K562 (cell line): ENCODE measurements at regions not wholly inside any gene's neighbourhood (a gene's known extent, or its start where the extent isn't known, plus 50 kb on each side); places are given as distances from the start of the nearest gene placed in this dataset.

Experiments used
- CHD2 ChIP-seq: IDR thresholded peaks from 2 replicates; pipeline ENCODE4 v1.6.1; 2011; ENCODE audit warnings: low read depth, low read length
- CREB1 ChIP-seq, 2 experiments: sonication (generic) in 1 of 2; formaldehyde crosslinking in 1 of 2; IDR thresholded peaks; 2 replicates each; pipeline versions ENCODE4 v1.6.1 to v1.8.0; 2012 to 2022; ENCODE audit warnings: inconsistent platforms in 1 of 2, mild to moderate bottlenecking in 1 of 2, missing genetic modification reagents in 1 of 2, moderate library complexity in 1 of 2
- CREBBP ChIP-seq: IDR thresholded peaks from one replicate; pipeline ENCODE4 v1.6.1; 2012; ENCODE audit warnings: low read depth, mild to moderate bottlenecking, control low read depth, inconsistent platforms, low read length
- MED1 ChIP-seq: sonication (generic); formaldehyde crosslinking; IDR thresholded peaks from 2 replicates; pipeline ENCODE4 v1.8.1; 2023; ENCODE audit warnings: missing genetic modification reagents, borderline replicate concordance
- POLR2A ChIP-seq: fragments of 450-650 bp; conservative IDR thresholded peaks from 2 replicates; pipeline ENCODE4 v1.6.1; 2016
- SMARCE1 ChIP-seq: fragments of 450-650 bp; IDR thresholded peaks from 2 replicates; pipeline ENCODE4 v1.7.1; 2016; ENCODE audit warnings: mild to moderate bottlenecking
- XRCC5 ChIP-seq: fragments of 200-400 bp; formaldehyde crosslinking; IDR thresholded peaks from 2 replicates; pipeline ENCODE4 v1.6.1; 2017; ENCODE audit warnings: low read depth, mild to moderate bottlenecking, low read length

GRCh38 chr7:56290548-56290947 lies 174.3 kb upstream of the NUPR2 start:
- no peak for TF ChIP-seq CHD2
- no peak for TF ChIP-seq CREB1 (IDR thresholded peaks at IDR 0.05)
- TF ChIP-seq CREB1 (CRISPR knock-in tag; IDR thresholded peaks at IDR 0.05): no peak
- no peak for TF ChIP-seq MED1
- TF ChIP-seq XRCC5: no peak
- TF ChIP-seq SMARCE1: no peak
- no peak for TF ChIP-seq POLR2A
- no peak for TF ChIP-seq CREBBP
